ENCODE measurements at regions not wholly inside any gene's neighbourhood (a gene's known extent, or its start where the extent isn't known, plus 50 kb on each side); places are given as distances from the start of the nearest gene placed in this dataset.

DNA sequence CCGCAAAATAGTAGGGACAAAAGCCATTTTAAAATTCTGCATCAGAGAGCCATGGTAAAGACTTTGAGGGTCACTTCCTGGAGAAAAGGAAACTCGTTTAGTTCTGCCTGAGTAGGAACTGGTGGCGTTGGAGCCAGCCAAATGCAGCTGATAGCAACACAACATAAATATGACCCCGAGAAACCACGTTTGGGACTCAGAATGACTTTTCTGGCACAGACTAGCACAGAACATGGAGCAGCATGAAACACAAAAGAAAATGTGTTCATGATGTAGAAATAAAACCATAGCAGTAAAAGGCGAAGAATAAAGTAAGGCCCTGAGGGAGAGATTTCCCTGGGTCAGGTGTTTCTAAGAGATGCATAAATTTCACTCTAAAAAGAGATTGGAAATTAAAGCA lies 149.2 kb upstream of the KLHL29 start:
- DNase-seq = no peak

DNA sequence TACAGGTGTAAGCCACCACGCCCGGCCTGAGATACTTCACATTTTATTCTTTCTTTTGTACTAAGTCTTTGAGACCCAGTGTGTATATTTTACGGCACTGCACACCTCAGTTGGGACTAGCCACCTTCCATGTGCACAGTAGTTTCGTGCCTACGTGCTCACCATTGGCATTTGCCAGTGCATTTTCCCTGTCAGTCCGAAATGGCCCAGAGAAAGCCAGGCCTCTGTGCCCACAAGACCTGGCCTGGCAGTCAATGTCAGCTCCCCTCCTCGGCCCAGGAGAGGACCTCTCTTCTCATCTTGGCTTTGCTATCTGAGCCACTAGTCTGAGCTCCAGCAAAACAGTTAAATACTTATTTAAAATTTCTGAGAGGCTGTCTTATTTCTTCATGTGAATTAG lies 147.8 kb upstream of the KLHL29 start:
- DNase-seq = no peak

DNA sequence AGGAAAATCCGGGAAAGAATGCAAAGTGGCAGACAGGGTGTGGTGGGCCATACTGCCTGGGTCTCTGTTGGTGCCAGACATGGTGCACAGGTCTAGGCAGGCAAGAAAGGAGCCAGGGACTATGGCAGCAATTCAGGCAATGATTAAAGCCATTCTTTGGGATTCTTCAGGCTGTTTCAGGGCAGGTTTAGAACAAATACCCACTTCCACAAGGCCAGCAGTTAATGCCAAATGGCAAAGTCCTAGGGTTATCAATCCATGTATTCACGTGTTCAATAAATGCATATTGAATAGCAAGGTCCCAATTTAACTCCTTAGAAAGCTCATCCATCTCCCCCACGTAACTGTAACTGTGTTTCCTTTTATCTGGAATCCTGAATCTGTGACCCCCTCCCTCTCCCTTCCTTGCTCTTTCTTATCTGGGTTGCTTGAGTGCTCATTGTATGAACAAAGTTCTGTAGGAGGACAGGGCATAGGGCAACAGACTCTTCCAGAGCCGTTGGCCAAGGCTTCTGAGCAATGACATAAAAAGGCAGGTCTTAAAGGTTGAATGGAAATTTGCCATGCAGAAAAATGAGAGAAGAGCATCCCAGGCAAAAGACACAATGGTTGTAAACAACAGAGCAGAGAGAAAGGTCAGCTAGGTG lies 146.8 kb upstream of the KLHL29 start:
- no peak for DNase-seq

DNA sequence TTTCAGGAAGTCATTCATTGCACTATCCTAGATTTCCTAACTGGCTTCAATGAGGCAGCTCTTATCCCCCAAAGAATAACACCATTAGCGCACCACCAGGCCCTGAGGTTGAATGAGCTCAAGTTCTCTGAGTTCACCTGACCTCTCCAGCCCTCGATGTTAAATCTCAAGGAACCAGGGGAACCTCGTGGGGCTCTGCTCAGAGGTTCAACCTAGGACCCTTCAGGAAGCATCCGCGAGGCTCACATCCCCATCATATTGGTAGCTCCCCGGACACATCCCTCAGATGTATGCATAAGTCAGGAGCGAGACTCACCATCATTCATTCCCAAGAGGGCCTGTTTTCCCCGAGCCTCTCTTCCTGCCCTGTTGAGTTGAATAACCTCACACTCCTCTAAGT lies 145.6 kb upstream of the KLHL29 start:
- DNase-seq = no peak

DNA sequence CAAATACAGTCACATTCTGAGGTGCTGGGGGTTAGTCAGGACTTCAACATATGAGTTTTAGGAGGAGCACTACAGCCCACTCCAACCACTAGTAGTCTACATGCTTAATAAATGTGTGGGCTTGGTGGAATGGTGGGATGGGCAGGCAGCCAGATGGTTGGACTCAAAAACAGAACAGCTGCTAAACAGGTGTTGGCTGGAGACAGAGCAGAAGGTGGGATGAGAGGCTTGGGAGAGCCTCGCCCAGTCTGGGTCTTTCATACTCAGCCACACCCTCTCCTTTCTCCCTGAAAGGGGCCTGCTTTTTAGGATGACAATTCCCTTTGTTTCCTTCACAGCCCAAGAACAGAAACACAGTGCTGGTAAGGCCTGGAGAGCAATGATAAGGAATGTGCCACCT lies 143.9 kb upstream of the KLHL29 start:
- DNase-seq = no peak

DNA sequence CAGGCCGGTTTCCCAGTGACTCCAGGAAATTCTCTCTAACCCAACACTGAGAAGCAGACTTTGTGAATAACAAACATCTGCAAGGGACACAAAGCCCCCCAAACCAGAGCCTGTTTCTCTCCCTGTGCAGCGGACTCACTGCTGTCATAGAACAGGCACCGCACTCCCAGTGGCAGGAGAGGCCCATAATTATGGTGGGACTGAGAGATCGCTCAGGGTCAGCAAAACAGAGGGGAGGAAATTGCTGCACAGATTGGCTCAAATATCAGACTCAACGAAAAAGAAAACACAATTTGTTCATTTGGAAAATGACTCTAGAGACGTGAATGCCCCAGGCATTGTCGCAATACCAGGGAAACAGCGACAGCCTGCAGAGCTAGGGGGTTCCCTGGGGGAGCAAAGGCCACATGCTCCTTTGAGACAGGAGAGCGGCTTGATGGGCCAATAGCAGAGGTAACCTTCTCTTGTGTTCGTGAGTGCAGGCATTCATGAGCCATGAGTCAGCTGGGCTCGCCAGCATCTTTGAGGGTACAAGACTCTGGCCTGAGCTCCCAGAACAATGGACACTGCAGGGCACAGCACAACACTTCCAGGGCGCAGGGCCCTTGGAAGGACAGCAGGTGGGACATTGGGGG lies 143.3 kb upstream of the KLHL29 start:
- no peak for DNase-seq

DNA sequence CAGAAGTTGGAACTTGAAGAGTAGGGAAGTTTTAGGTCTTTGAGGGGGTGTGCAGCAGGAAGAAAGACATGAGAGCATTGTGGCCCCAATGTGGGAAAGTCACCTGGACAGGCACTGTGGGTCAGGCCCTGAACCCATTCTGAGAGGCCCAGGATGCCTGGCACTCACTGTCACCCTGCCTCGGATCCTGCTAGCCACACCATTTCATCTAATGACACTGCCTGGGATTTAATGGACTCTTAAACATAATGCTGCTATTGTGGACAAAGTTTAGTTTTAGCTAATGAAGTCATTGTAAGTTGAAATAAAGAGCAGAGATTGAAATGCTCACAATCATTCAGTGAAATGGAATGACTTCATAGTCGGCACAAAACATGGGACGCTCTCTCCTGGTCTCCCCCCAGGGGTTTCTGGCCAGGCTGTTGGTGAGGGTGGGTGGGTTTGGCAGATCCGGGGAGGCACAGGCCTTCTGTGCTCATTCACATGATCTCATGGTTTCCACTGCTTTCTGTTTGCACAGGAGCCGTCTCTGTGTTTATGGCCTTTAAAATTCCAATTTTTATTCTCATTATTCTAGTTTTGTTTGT lies 141.8 kb upstream of the KLHL29 start:
- DNase-seq = no peak

DNA sequence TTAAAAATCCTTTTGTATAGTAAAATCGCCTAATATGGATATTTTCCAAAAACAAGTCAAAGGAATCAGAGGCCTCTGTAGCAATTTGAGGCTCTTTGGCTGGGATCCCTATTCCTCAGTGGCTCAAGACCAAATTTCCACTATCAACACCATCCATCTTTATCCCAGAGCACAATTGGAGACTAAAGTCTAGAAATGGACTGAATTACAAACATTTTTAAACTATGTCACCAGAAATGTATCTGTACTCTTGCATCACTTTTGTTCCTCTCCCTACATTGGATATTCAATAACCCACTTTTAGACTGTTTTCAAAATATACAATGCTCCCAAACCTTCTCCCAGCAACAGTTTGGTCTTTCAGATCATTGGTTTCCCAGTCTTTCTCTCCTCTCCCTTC lies 140.4 kb upstream of the KLHL29 start:
- no peak for DNase-seq

DNA sequence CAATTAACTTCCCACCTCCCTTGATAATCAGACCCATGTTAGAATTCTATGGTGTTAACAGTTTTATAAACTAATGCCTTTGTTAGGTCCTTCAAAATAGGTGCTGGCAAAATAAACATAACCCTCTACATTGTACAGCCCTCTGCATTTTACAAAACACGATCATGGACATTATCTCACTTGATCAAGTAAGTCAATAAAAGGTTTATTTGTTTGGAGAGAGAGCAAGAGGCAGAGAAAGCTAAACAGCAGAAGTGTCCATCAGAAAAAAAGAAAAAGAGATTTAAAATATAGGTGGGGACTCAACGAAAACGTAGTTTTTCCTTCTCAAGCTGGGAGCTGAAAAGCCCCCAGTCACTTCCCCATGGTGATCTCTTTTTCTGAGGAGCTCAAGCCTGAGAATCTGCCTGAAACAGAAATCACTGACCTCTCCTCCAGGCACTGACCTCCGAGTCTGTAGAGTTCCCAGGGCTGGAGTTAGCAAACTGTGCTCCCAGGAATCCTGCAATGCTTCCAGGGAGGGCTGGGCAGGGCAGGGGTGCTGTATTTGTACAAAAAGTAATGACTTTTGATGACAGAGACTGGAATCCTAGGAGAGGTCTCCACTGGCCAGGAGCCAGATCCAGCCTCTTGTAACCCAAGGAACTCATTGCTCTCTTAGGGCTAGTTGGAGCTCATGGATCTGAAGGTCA lies 137.8 kb upstream of the KLHL29 start:
- no peak for DNase-seq

DNA sequence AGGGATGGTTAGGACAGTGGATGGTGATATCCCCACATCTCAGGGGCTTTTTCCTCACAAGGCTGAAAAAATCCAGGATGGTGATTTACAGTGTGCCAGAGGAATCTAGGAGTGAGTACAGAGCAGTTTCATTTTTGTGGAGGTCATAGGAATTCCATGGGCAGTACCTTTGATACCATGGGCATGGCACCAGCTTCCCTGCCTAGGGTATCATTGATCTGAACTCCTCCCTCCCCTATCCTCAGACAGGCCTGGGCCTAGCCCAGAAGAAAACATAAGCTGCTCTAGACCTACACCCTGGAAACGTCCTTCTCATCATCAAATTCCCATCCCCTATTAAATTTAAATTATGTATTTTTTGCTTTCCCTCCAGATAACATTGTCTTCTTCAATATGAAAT lies 136.3 kb upstream of the KLHL29 start:
- DNase-seq = no peak

DNA sequence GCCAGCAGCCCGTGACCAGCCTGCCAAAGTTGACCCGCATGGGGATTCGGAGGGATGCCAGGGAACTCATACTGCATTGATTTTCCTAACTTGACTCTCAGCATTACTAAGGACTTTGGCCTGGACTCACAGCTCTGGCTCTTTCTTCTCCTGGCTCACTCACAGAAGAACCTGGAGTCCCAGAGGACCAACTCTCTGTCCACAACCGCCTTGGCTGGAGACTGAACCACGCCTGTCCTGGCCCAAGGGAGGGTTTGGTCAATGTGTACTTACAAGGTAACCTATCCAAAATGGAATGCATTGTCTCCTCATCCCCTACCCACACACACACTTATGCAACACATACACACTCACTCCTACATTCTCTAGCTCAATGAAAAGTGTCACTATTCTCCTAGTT lies 135.6 kb upstream of the KLHL29 start:
- DNase-seq = no peak

DNA sequence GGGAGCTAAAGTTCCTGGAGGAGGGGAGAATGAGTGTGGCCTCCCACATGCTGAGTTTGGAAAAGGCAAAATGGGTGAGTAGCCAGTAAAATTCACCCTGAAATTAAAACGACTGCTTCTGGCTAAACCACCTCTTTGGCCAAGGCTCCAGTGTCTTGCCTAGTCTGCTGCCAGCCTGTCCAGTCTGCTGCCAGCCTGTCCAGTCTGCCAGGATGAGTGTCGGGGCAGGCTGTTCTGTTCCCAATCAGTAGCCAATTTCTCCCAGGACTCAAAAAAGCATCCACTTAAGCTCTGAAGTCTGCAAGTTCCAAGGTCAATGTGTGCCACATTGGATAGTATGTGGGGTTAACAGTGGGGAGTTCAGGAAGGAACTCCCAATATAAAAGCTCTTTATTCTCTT lies 134.6 kb upstream of the KLHL29 start:
- DNase-seq = no peak

DNA sequence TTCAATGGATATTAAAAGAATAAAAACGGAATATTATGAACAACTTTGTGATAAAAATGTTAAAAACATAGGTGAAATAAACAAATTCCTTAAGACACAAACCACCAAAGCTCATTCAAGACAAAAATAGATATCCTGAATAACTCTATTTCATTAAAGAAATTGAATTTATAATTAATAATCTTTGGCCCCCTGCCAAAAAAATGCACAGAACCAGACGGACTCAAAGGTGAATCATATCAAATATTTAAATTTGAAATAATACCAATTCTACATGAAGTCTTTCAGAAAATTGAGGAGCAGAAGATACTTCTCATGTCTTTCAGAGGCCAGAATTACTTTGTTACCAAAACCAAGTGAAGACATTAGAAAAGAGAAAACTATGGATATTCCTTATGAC lies 128.3 kb upstream of the KLHL29 start:
- DNase-seq = no peak

DNA sequence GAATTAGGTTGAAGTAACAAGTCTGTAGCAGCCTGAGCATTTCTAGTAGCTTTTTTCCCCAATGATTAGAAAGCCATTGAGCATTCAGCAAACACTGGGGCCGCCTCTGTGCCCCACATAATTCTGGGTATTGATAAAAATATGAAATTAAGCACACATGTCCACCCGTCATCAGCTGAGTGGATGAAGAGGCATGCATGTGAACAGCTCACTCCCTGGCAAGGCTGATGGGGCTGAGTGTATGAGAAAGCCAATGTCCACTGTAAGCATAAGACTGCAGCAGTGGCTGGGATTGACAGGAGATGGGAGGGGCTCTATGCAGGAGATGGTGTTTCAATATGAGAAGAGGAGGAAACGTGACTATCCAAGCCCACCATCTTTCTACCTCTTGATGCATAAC lies 124.4 kb upstream of the KLHL29 start:
- no peak for DNase-seq

DNA sequence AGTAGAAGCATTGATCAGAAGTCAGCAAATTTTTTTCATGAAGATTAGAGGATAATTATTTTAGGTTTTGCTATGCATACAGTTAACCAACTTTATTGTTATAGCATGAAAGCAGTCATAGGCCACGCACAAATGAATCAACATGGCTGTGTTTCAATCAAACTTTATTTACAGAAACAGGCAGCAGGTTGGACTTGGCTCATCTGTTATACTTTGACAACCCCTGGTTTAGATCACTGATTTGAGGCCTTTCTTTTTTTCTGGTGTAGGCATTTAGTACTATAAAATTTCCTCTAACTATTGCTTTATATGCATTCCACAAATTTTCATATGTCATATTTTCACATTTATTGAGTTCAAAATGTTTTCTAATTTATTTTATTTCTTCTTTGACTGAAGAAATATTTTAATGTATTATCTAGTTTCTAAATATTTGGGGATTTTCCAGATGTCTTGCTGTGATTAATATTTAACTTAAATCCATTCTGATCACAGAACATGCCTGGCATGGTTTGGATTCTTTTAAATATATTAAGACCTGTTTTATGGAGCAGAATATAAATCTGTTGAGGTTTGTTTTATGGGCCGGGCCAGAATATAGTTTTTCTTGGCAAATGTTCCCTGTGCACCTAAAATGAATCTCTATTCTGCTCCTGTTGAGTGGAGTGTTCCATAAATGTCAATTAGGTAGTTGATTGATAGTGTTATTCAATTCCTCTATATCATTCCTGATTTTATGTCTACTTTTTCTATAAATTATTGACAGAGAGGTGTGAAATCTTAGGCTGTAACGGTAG lies 116.3 kb upstream of the KLHL29 start:
- no peak for DNase-seq

DNA sequence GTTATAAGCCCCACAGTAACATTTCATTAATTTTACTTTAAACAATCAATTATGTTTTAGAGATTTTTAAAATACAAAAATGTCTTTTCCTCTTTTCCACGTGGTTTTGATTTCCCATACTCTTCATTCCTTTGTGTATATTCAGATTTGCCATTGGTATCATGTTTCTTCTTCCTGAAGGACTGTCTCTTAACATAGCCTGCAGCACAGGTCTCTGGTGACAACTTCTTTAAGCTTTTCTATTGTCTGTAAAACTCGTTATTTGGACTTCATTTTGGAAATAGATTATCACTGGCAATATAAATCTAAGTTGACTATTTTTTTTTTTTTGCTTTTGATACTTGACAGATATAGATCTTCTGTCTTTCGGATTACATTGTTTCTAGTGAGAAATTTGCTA lies 115.2 kb upstream of the KLHL29 start:
- no peak for DNase-seq

DNA sequence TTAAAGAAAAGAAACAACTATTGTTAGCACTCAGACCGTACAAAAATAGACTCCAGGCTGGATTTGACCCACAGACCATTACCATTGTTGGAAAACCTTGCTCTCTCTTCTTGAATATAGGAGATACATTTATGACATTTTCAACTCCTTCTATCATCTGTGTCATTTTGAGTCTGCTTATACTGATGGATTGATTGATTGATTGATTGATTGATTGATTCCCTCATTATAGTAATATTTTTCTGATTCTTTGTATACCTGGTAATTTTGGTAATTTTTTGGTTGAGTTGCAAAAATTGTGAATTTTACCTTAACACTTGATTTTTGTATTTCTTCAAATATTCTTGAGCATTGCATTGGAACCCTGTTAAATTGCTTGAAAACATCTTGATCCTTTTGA lies 114.2 kb upstream of the KLHL29 start:
- no peak for DNase-seq

DNA sequence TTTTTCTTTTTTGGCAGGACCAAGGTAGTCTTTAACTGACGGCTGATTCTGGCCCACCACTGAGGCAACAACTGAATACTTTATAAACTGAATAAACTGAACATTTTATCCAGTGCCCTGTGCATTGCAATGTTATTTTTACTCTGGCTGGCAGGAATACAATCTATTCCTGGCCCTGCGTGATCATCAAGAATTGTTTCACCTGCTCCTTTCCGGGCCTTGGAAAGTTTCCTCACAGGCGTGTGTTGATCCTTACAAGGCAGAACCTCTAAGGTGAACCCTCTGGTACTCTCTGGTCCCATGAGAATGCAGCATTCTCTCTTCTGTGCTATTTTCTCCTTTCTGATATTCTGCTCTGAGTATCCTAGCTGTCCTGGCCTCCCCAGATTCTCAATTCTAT lies 113.7 kb upstream of the KLHL29 start:
- no peak for DNase-seq

DNA sequence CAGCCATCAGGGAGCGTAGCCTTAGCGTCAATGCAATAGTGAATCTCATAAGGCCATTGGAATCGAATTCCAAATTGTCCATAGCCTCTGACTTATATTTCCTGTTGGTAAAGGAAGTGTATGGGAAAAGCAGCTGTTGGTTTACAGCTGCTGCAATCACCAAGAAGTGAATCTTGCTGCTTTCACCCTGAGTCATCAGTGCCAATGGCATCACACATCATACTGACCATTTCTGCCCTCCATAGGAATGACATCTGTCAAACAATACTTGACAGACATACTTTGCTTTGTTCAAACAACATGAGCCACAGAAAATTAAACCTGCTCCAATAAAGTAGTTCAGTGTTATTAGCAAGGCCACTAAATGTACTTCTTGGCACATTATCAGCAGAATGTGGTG lies 111.2 kb upstream of the KLHL29 start:
- no peak for DNase-seq

DNA sequence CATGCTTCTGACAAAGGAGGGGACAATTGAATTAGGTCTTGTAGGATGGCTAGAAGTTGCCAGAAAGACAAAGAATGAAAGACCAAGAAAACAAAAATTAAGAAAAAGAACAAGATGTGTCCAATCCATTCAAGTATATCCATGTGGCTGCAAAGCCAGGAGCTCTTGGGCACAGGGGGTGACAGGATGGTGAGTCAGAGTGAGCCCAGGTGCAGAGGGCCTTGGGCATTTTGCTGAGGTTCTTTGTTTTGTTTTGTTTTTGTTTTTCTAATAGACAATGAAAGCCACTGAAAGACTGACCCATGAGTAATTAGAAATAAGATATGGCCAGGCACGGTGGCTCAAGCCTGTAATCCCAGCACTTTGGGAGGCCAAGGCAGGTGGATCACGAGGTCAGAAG lies 104.6 kb upstream of the KLHL29 start:
- DNase-seq = no peak

DNA sequence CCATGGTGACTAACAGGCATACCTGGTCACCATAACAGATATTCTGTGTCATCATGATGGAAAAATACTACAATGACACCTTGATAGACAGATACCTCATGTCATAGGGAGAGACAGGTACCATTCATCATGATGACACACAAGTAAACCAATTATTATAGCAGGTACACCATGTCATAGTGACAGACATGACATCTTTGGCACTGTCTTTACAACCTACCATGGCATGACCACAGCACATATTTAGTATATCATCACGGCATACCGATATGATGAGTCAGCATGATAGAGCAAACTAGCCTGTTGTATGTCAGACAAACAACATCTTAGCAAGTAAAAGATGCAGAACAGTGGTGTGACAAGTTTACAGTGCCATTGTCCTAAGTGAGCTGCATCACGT lies 101.3 kb upstream of the KLHL29 start:
- DNase-seq = no peak

DNA sequence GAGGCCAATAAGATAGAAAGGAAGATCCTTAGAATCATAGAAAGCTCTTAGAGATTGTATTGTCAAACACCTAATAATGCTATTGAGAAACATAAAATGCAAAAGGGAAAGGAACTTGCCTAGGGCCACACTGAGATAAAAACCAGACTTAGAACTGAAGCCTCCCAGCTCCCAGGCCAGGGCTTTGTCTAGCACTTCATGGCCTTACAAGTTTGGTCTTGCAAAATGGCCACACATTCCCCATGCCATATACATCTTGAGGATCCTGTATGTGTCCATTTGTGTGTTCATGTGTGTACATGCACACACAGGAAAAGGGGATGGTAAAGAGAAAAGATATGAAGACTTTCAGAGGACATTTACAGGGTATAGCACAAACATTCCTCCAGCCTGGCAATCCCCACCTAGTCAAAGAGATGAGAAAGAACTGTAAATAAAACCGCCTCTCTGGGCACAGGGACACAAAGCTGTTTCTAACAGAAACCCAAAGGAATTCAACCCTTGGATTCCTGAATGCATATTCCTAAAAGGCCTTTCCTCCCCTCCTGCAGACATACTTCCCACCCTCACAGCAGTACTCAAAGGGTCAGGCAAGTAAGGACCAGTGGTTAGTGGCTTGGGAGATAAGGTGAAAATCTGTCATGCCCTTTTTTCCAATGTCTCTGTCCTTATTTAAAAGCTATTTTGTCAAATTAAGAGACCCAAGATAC lies 99.7 kb upstream of the KLHL29 start:
- DNase-seq = no peak

All from effector CD4-positive, alpha-beta T cell (primary cell).